DOHH2 (cell line): ENCODE measurements at regions not wholly inside any gene's neighbourhood (a gene's known extent, or its start where the extent isn't known, plus 50 kb on each side); places are given as distances from the start of the nearest gene placed in this dataset.

Experiments used
- H3F3A ChIP-seq: fragments of 200-600 bp; sonication (generic), shearing (Covaris generic); 2 replicates; pipeline ENCODE4 v1.6.0; 2016; ENCODE audit warnings: antibody characterized with exemption, mild to moderate bottlenecking; ENCODE audit not compliant: control insufficient read depth, insufficient read depth
- H3K27ac ChIP-seq: fragments of 200-600 bp; sonication (generic); 2 replicates; pipeline ENCODE4 v1.5.1; 2014; ENCODE audit warnings: low read depth, mild to moderate bottlenecking, low read length, moderate library complexity
- H3K27me3 ChIP-seq: fragments of 200-600 bp; sonication (generic); 2 replicates; pipeline ENCODE4 v1.6.1; 2014; ENCODE audit warnings: mild to moderate bottlenecking, low read length, mixed read lengths; ENCODE audit not compliant: control insufficient read depth
- H3K36me3 ChIP-seq: fragments of 200-600 bp; sonication (generic); 2 replicates; pipeline ENCODE4 v1.6.1; 2014; ENCODE audit warnings: mild to moderate bottlenecking, low read length, moderate library complexity, mixed read lengths; ENCODE audit not compliant: control insufficient read depth
- H3K4me1 ChIP-seq: fragments of 200-600 bp; sonication (generic); 2 replicates; pipeline ENCODE4 v1.6.1; 2014; ENCODE audit warnings: mild to moderate bottlenecking, low read length, mixed read lengths; ENCODE audit not compliant: control insufficient read depth
- H3K4me2 ChIP-seq: fragments of 200-600 bp; sonication (generic); 2 replicates; pipeline ENCODE4 v1.6.0; 2014; ENCODE audit warnings: mild to moderate bottlenecking, low read length, moderate library complexity
- H3K4me3 ChIP-seq: fragments of 200-600 bp; sonication (generic); 2 replicates; pipeline ENCODE4 v1.5.1; 2014; ENCODE audit warnings: mild to moderate bottlenecking, low read length, mixed read lengths
- H3K79me2 ChIP-seq: fragments of 200-600 bp; sonication (generic); 2 replicates; pipeline ENCODE4 v1.6.1; 2014; ENCODE audit warnings: mild to moderate bottlenecking, low read length, mixed read lengths; ENCODE audit not compliant: control insufficient read depth
- H3K9me2 ChIP-seq: fragments of 200-600 bp; sonication (generic); replicated peaks from 2 replicates; pipeline ENCODE4 v1.6.1; 2014; ENCODE audit warnings: mild to moderate bottlenecking, low read length, mixed read lengths; ENCODE audit not compliant: control insufficient read depth
- H3K9me3 ChIP-seq: fragments of 200-600 bp; sonication (generic); 2 replicates; pipeline ENCODE4 v1.6.1; 2014; ENCODE audit warnings: antibody characterized with exemption, low read length, mixed read lengths; ENCODE audit not compliant: control insufficient read depth, insufficient read depth
- H4K20me1 ChIP-seq: fragments of 200-600 bp; sonication (generic); 2 replicates; pipeline ENCODE4 v1.6.0; 2014; ENCODE audit warnings: low read depth, mild to moderate bottlenecking, antibody characterized with exemption, low read length, moderate library complexity; ENCODE audit not compliant: control insufficient read depth, insufficient read depth
- CTCF ChIP-seq: fragments of 200-600 bp; sonication (generic); IDR thresholded peaks from one replicate; pipeline ENCODE4 v1.5.1; 2014; ENCODE audit warnings: antibody characterized with exemption, mild to moderate bottlenecking, low read depth, low read length; ENCODE audit not compliant: poor library complexity, severe bottlenecking
- EZH2phosphoT487 ChIP-seq: fragments of 200-600 bp; sonication (generic); IDR thresholded peaks from 2 replicates; pipeline ENCODE4 v1.6.1; 2017; ENCODE audit warnings: borderline replicate concordance, mild to moderate bottlenecking, antibody characterized with exemption, low read length, moderate library complexity, mixed read lengths

GRCh38 chr20:50256577-50256976 is 65.9 kb downstream of the CEBPB start:
- Histone ChIP-seq H4K20me1 (no peaks in the 10 kb centered on the region), H3K9me2 (no peaks in the 10 kb centered on the region), H3K27ac (no peak overlapping the region), H3F3A (no peaks in the 10 kb centered on the region), H3K4me1 (no peaks in the 10 kb centered on the region), H3K4me3 (no peak overlapping the region), H3K36me3 (no peaks in the 10 kb centered on the region), H3K9me3 (no peaks in the 10 kb centered on the region), H3K79me2 (no peaks in the 10 kb centered on the region), H3K4me2 (no peak overlapping the region), H3K27me3 (no peaks in the 10 kb centered on the region)
- TF ChIP-seq EZH2phosphoT487, result no peak
- TF ChIP-seq CTCF, result no peak

DNA sequence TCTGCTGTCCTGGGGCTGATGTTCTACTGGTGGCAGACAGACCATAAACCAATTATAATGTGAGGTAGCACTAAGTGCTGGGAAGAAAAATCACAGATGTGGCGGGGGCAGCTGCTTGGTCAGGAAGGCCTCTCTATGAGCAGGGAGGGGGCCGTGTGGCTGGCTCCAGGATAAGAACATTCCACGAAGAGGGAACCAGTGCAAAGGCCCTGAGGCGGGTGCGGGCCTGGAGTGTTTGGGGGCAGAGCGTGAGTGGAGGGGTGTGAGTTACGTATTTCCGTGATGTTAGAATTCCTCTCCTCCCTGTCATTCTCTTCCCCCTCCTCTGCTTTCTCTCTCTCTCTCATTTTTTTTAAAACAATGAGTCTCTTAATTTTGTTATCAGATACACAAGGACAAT is 67.2 kb downstream of the CEBPB start:
- no peak for TF ChIP-seq EZH2phosphoT487
- no peak for TF ChIP-seq CTCF
- H3K9me2 ChIP-seq, result no peaks in the 10 kb centered on the region
- H4K20me1 ChIP-seq, result no peaks in the 10 kb centered on the region
- H3K4me3 ChIP-seq, result no peak overlapping the region
- no peaks in the 10 kb centered on the region for H3K9me3 ChIP-seq
- H3K27me3 ChIP-seq, result no peaks in the 10 kb centered on the region
- no peak overlapping the region for H3K27ac ChIP-seq
- H3K4me1 ChIP-seq, result no peaks in the 10 kb centered on the region
- no peaks in the 10 kb centered on the region for H3K36me3 ChIP-seq
- H3K79me2 ChIP-seq, result no peaks in the 10 kb centered on the region
- no peak overlapping the region for H3K4me2 ChIP-seq
- no peaks in the 10 kb centered on the region for H3F3A ChIP-seq

DNA sequence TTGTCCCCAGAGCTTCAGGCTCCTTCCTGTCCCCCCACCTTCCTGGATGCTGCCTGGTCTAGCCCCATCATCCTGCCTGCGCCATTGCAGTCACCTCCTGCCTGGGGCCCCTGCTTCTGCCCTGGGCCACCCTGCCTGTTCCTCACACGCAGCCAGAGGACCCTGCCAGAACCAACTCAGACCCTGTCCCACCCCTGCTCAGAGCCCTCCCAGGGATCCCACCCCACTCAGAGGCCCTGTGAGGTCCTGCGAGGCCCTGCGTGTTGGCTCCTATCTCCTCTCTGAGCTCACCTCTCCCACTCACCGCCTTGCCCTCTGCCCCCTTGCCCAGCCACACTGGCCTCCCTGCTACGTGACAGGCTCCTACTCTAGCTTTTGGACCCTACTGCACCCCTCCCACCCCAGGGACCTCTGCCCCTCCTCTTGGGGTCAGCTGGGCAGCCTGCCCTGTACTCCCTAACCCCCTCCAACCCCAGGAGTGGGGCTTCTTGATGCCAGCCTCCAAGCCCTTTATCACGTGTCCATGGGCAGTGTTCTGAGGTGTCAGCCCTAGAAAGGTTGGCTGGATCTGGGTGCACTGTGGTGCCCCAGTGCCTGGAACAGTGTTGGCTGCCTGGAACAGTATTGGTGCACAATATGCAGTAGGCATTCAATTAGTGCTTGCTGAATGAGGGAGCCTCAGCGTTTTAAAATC is 68.3 kb downstream of the CEBPB start:
- Histone ChIP-seq H4K20me1 (no peaks in the 10 kb centered on the region), H3K27me3 (no peaks in the 10 kb centered on the region), H3K36me3 (no peaks in the 10 kb centered on the region), H3K4me1 (no peaks in the 10 kb centered on the region), H3K4me3 (no peak overlapping the region), H3F3A (no peaks in the 10 kb centered on the region), H3K9me2 (no peaks in the 10 kb centered on the region), H3K4me2 (no peak overlapping the region), H3K27ac (no peak overlapping the region), H3K79me2 (no peaks in the 10 kb centered on the region), H3K9me3 (no peaks in the 10 kb centered on the region)
- no peak for TF ChIP-seq EZH2phosphoT487
- TF ChIP-seq CTCF, result no peak
